ENCODE measurements at regions not wholly inside any gene's neighbourhood (a gene's known extent, or its start where the extent isn't known, plus 50 kb on each side); places are given as distances from the start of the nearest gene placed in this dataset.

DNA sequence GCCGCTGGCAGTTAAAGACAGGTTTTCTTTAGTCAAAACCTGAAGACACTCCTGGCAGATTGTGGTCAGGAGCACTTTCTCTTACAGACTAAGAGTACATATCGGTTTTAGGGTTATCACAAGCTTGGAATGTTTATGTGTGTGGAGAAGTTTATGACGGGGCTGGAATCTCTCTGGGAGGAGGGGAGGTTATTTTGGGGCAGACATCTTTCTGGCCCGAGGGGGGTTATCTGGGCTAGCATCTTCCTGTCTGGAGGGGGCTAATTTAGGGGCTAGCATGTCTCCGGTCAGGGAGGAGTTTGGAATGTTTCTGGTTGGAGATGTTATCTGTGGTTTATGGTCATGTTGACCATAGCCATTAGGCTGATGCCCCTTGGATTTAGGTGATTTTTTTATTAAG lies 141.2 kb upstream of the KIF5B start:
- TF ChIP-seq, protein P1, sequence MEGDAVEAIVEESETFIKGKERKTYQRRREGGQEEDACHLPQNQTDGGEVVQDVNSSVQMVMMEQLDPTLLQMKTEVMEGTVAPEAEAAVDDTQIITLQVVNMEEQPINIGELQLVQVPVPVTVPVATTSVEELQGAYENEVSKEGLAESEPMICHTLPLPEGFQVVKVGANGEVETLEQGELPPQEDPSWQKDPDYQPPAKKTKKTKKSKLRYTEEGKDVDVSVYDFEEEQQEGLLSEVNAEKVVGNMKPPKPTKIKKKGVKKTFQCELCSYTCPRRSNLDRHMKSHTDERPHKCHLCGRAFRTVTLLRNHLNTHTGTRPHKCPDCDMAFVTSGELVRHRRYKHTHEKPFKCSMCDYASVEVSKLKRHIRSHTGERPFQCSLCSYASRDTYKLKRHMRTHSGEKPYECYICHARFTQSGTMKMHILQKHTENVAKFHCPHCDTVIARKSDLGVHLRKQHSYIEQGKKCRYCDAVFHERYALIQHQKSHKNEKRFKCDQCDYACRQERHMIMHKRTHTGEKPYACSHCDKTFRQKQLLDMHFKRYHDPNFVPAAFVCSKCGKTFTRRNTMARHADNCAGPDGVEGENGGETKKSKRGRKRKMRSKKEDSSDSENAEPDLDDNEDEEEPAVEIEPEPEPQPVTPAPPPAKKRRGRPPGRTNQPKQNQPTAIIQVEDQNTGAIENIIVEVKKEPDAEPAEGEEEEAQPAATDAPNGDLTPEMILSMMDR (IDR thresholded peaks at IDR 0.05; ENCODE audit: poor library complexity) = no peak
- TF ChIP-seq EZH2 (IDR thresholded peaks at IDR 0.05; ENCODE audit: borderline replicate concordance) (no peak), EZH2phosphoT487 (IDR thresholded peaks at IDR 0.05; ENCODE audit: low read depth, severe bottlenecking, unreplicated experiment) (no peak)
